HG03139 (cell line): ENCODE measurements at regions not wholly inside any gene's neighbourhood (a gene's known extent, or its start where the extent isn't known, plus 50 kb on each side); places are given as distances from the start of the nearest gene placed in this dataset.
"Not testable (repeated sequence)": the region's sequence is repeated elsewhere in the genome, so short reads cannot be mapped to it uniquely, and the experiment has no call there.

Source experiments
- ATAC-seq: cut with Tn5 transposase; IDR thresholded peaks from one replicate; pipeline ENCODE4 v1.9.1; 2021; ENCODE audit not compliant: unreplicated experiment

DNA sequence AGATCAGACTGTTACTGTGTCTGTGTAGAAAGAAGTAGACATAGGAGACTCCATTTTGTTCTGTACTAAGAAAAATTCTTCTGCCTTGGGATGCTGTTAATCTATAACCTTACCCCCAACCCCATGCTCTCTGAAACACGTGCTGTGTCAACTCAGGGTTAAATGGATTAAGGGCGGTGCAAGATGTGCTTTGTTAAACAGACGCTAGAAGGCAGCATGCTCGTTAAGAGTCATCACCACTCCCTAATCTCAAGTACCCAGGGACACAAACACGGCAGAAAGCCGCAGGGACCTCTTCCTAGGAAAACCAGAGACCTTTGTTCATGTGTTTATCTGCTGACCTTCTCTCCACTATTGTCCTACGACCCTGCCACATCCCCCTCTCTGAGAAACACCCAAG lies 137.0 kb upstream of the PROKR2 start:
- not testable (repeated sequence) for ATAC-seq

DNA sequence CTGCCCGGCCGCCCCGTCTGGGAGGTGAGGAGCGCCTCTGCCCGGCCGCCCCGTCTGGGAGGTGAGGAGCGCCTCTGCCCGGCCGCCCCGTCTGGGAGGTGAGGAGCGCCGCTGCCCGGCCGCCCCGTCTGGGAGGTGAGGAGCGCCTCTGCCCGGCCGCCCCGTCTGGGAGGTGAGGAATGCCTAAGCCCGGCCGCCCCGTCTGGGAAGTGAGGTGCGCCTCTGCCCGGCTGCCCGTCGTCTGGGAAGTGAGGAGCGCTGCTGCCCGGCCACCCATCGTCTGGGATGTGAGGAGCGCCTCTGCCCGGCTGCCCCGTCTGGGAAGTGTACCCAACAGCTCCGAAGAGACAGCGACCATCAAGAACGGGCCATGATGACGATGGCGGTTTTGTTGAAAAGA lies 136.6 kb upstream of the PROKR2 start:
- ATAC-seq: not testable (repeated sequence)

DNA sequence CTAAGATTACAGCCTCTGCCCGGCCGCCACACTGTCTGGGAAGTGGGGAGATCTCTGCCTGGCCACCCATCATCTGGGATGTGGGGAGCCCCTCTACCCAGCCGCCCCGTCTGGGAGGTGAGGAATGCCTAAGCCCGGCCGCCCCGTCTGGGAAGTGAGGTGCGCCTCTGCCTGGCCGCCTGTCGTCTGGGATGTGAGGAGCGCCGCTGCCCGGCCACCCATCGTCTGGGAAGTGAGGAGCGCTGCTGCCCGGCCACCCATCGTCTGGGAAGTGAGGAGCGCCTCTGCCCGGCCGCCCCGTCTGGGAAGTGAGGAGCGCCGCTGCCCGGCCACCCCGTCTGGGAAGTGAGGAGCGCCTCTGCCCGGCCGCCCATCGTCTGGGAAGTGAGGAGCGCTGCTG lies 135.9 kb upstream of the PROKR2 start:
- not testable (repeated sequence) for ATAC-seq

- ATAC-seq: not testable (repeated sequence)
These were observed 135.5 kb upstream of the PROKR2 start for GRCh38 chr20:5452286-5452685.

DNA sequence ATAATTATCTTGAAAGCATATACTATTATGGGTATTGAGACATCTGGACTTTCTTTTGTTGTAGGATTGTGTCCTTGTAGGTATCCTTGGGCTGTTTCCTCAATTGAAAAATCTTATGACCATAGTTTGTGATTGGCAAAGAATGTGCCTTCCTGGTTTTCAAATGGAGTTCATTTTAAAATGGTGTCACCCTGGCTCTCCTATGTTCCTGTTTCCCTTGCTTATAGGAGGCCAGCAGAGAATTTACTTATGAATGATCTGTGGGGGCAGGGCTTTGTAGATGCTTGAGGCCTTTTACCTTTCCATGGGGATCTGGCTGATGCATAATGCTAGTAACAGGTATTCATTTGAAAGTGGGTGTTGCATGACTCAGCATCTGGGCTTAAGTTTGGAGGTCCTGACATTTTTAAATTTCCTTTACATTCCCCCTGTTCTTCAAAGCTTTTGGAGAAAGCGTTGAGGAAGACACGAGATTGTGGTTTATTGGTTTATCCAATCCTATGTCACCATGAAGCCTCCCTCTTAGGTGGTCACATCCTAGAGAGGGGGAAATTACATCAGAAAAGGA lies 135.0 kb upstream of the PROKR2 start:
- no peak for ATAC-seq

GRCh38 chr20:5448449-5449118 lies 131.8 kb upstream of the PROKR2 start:
- no peak for ATAC-seq

DNA sequence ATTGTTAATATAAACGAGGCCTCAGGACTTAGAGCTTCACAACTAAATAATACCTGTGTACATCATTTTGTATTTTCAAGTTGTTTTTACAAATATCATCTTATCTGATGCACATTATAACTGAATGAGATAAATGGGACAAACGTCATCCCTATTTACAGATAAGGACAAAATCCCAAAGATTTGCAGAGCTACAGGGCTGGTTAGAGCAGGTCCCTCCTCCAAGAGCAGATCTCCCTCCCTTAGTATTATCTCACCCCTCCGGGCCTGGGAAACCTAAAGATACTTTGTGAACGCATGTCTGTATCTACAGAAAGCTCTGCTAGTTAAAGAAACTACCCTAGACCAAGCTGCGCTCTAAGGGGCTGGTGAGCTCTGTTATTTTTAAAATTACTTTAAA lies 130.4 kb upstream of the PROKR2 start:
- no peak for ATAC-seq

DNA sequence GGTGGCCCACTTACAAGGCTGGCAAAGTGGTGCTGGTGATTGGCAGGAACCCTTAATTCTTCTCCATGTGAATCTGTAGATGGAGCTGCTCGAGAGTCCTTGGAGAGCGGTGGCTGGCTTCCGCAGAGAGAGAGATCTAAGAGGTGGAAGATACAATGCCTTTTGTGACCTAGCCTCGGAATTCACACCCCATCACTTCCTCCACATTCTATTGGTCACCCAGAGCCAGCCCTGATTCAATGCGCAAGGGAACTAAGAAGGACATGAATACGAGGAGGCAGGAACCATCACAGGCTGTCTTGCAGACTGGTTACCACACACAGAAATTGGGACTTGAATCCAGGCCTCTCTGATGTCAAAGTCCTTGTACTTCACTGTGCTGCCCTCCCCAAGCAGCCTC lies 128.9 kb upstream of the PROKR2 start:
- ATAC-seq: no peak

- ATAC-seq: no peak
These were observed 125.3 kb upstream of the PROKR2 start for GRCh38 chr20:5442101-5442500.

DNA sequence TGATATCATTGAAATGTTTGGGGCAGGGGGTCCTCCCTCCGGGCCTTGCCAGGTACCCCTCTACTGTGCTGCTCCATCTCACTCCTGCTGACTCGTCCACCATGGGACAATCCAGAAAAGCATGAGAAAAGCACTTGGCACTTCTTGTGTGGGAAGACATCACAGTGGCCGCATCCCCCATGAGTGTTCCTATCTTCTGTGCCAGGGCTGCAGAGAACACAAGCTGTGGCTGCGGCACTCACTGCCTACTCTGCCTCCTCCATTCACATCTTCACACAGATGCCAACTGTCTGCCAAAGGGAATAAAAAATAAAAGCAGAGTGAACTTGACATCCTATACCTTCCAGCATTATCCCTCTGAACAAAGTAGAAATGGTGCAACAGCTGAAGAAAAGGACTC lies 117.4 kb upstream of the PROKR2 start:
- ATAC-seq: no peak

DNA sequence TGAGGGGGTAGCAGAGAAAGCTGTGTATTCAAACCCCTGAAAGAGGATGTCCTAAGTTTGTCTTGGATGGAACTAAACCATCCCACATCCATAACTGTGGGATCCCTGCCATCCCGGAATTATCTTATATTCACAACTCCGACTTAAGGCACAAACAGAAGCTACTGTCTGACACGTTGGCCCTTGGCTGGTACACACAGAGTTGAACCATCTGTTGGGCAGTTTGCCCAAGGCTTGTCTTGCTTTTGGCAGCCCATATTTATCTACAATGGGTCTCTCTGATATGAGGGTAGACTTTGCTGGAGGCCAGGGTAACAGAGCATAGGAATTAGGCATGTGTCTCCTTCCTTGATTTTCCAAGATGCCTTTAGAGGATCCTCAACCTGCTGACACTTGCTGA lies 116.6 kb upstream of the PROKR2 start:
- ATAC-seq: no peak

DNA sequence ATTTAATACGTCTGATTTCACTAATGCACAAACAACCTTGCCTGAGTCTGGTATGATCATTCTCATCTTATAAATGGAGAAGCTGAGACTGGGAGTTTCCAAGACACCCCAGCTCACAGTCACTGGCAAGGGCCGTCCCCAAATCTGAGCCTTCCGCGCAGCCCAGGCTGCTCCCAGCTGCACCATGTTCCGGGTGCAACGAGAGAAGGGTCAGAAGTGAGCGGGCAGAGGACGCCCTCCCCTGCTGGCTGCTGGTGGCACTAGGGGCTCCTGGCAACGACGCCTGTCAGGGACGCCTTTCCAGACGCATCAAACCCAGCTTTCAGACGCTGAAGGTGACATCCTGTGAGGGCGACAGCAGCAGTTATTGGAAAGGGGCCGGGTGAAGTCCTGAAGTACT lies 115.3 kb upstream of the PROKR2 start:
- no peak for ATAC-seq

DNA sequence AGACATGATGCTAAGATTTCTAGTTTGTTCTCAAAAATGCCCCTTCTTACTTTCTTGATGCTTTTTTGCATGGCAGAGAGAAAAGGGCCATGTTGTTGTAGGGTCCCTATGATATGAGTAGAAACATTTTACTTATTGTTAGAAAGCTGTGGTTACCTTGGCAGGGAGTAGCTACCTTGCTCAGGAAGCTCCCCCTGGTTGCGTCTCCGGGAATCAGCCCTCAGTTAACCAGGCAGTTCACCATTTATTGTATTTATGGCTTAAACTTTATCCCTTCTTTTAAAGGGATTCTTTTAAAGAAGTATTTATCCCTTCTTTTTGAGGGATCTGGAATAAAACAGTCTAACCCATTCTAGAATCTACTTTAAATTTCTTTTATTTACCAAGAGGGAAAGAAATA lies 113.9 kb upstream of the PROKR2 start:
- ATAC-seq: no peak

GRCh38 chr20:5426026-5426425 lies 109.3 kb upstream of the PROKR2 start:
- no peak for ATAC-seq

DNA sequence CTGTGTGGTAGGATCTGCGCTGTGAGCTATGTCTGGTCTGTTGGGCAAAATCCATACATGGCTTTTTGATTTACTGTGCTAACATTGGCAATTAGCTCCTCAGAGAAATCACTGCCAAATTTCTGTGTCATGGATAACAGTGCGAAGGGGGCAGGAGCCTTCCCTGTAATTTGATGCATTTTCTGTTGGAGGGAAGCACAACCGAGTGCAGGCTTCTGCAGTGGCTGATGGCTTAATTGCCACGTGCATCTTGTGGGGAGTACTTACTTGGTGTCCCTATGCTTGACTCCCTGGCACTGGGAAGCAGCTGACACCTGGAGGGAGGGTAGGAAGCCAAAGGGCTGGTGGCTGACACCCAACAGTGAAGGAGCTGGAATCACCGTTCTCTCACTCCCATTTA lies 99.3 kb upstream of the PROKR2 start:
- no peak for ATAC-seq

DNA sequence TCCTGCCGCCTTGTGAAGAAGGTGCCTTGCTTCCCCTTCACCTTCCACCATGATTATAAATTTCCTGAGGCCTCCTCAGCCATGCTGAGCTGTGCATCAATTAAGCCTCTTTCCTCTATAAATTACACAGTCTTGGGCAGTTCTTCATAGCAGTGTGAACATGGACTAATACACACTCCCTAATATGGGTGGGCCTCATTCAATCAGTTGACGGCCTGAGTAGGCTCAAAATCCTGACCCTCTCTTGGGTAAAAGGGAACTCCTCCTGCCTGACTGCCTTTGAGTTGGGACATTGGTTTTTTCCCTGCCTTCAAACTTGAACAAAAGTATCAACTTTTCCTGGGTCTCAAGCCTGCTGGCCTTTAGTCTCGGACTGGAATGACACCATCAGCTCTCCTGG lies 96.6 kb upstream of the PROKR2 start:
- no peak for ATAC-seq

- ATAC-seq: no peak
These were observed 93.7 kb upstream of the PROKR2 start for GRCh38 chr20:5410470-5410869.

- peak; percentile 71 for ATAC-seq
These were observed 86.3 kb upstream of the PROKR2 start for GRCh38 chr20:5402903-5403531.

- no peak for ATAC-seq
These were observed 84.6 kb upstream of the PROKR2 start for GRCh38 chr20:5401277-5401875.

GRCh38 chr20:5400164-5400762 lies 83.5 kb upstream of the PROKR2 start:
- ATAC-seq: no peak

DNA sequence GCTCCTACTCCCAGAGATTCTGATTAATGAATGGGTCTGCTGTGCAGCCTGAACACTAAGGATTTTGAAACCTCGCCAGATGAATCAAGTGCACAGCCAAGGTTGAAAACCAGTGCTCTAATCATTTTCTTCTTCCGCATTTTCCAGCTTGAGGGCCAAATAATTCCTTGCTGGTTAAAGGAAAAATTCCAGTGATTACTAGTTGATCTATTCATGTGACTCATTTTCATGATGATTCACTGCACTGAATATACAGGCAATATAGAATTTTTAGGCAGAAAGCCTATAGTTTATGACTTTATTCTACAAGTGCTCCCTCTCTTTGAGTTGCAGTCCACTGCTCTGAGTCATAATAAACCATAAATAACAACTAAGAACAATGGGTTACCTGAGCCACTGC lies 80.6 kb upstream of the PROKR2 start:
- no peak for ATAC-seq
